ENCODE measurements at regions not wholly inside any gene's neighbourhood (a gene's known extent, or its start where the extent isn't known, plus 50 kb on each side); places are given as distances from the start of the nearest gene placed in this dataset.

- Histone ChIP-seq H3K36me3 (ENCODE audit: control insufficient read depth in 1 of 2, insufficient read depth in 2 of 2, low read length in 2 of 2) (no peaks in the 10 kb centered on the region), H3K9me3 (ENCODE audit: control insufficient read depth in 1 of 2, low read length in 2 of 2) (no peaks in the 10 kb centered on the region), H3K4me1 (ENCODE audit: control insufficient read depth in 1 of 2, insufficient read depth in 2 of 2, low read length in 2 of 2) (no peaks in the 10 kb centered on the region), H3K4me3 (ENCODE audit: low read depth in 1 of 2, low read length in 2 of 2) (no peak overlapping the region), H3K27me3 (ENCODE audit: low read depth, low read length) (no peaks in the 10 kb centered on the region), H3K27ac (ENCODE audit: low read length) (no peak overlapping the region)
Measured at GRCh38 chr14:31932675-31933074, 144.4 kb upstream of the ARHGAP5 start.

GRCh38 chr14:31933716-31934115 lies 143.4 kb upstream of the ARHGAP5 start:
- H3K4me3 ChIP-seq (ENCODE audit: low read depth in 1 of 2, low read length in 2 of 2), result no peak overlapping the region
- no peaks in the 10 kb centered on the region for H3K27me3 ChIP-seq (ENCODE audit: low read depth, low read length)
- H3K36me3 ChIP-seq (ENCODE audit: control insufficient read depth in 1 of 2, insufficient read depth in 2 of 2, low read length in 2 of 2), result no peaks in the 10 kb centered on the region
- no peaks in the 10 kb centered on the region for H3K9me3 ChIP-seq (ENCODE audit: control insufficient read depth in 1 of 2, low read length in 2 of 2)
- H3K27ac ChIP-seq (ENCODE audit: low read length), result no peak overlapping the region
- no peaks in the 10 kb centered on the region for H3K4me1 ChIP-seq (ENCODE audit: control insufficient read depth in 1 of 2, insufficient read depth in 2 of 2, low read length in 2 of 2)

- no peaks in the 10 kb centered on the region for H3K4me1 ChIP-seq (ENCODE audit: control insufficient read depth in 1 of 2, insufficient read depth in 2 of 2, low read length in 2 of 2)
- H3K36me3 ChIP-seq (ENCODE audit: control insufficient read depth in 1 of 2, insufficient read depth in 2 of 2, low read length in 2 of 2), result no peaks in the 10 kb centered on the region
- no peak overlapping the region for H3K27ac ChIP-seq (ENCODE audit: low read length)
- H3K27me3 ChIP-seq (ENCODE audit: low read depth, low read length), result no peaks in the 10 kb centered on the region
- no peak overlapping the region for H3K4me3 ChIP-seq (ENCODE audit: low read depth in 1 of 2, low read length in 2 of 2)
- no peaks in the 10 kb centered on the region for H3K9me3 ChIP-seq (ENCODE audit: control insufficient read depth in 1 of 2, low read length in 2 of 2)
Measured at GRCh38 chr14:31934767-31935266, 142.3 kb upstream of the ARHGAP5 start.

- H3K27ac ChIP-seq (ENCODE audit: low read length), result no peak overlapping the region
- no peaks in the 10 kb centered on the region for H3K4me1 ChIP-seq (ENCODE audit: control insufficient read depth in 1 of 2, insufficient read depth in 2 of 2, low read length in 2 of 2)
- H3K9me3 ChIP-seq (ENCODE audit: control insufficient read depth in 1 of 2, low read length in 2 of 2), result no peaks in the 10 kb centered on the region
- no peaks in the 10 kb centered on the region for H3K36me3 ChIP-seq (ENCODE audit: control insufficient read depth in 1 of 2, insufficient read depth in 2 of 2, low read length in 2 of 2)
- no peaks in the 10 kb centered on the region for H3K27me3 ChIP-seq (ENCODE audit: low read depth, low read length)
- no peak overlapping the region for H3K4me3 ChIP-seq (ENCODE audit: low read depth in 1 of 2, low read length in 2 of 2)
Measured at GRCh38 chr14:31935391-31935790, 141.7 kb upstream of the ARHGAP5 start.

GRCh38 chr14:31936115-31936514 lies 141.0 kb upstream of the ARHGAP5 start:
- Histone ChIP-seq H3K27ac (ENCODE audit: low read length) (no peak overlapping the region), H3K4me1 (ENCODE audit: control insufficient read depth in 1 of 2, insufficient read depth in 2 of 2, low read length in 2 of 2) (no peaks in the 10 kb centered on the region), H3K36me3 (ENCODE audit: control insufficient read depth in 1 of 2, insufficient read depth in 2 of 2, low read length in 2 of 2) (no peaks in the 10 kb centered on the region), H3K27me3 (ENCODE audit: low read depth, low read length) (no peaks in the 10 kb centered on the region), H3K4me3 (ENCODE audit: low read depth in 1 of 2, low read length in 2 of 2) (no peak overlapping the region), H3K9me3 (ENCODE audit: control insufficient read depth in 1 of 2, low read length in 2 of 2) (no peaks in the 10 kb centered on the region)

GRCh38 chr14:31937730-31938346 lies 139.3 kb upstream of the ARHGAP5 start:
- H3K27me3 ChIP-seq (ENCODE audit: low read depth, low read length), result no peaks in the 10 kb centered on the region
- no peaks in the 10 kb centered on the region for H3K9me3 ChIP-seq (ENCODE audit: control insufficient read depth in 1 of 2, low read length in 2 of 2)
- H3K27ac ChIP-seq (ENCODE audit: low read length), result no peak overlapping the region
- no peak overlapping the region for H3K4me3 ChIP-seq (ENCODE audit: low read depth in 1 of 2, low read length in 2 of 2)
- no peaks in the 10 kb centered on the region for H3K36me3 ChIP-seq (ENCODE audit: control insufficient read depth in 1 of 2, insufficient read depth in 2 of 2, low read length in 2 of 2)
- H3K4me1 ChIP-seq (ENCODE audit: control insufficient read depth in 1 of 2, insufficient read depth in 2 of 2, low read length in 2 of 2), result no peaks in the 10 kb centered on the region

- no peaks in the 10 kb centered on the region for H3K9me3 ChIP-seq (ENCODE audit: control insufficient read depth in 1 of 2, low read length in 2 of 2)
- no peak overlapping the region for H3K4me3 ChIP-seq (ENCODE audit: low read depth in 1 of 2, low read length in 2 of 2)
- H3K4me1 ChIP-seq (ENCODE audit: control insufficient read depth in 1 of 2, insufficient read depth in 2 of 2, low read length in 2 of 2), result no peaks in the 10 kb centered on the region
- no peaks in the 10 kb centered on the region for H3K27me3 ChIP-seq (ENCODE audit: low read depth, low read length)
- H3K36me3 ChIP-seq (ENCODE audit: control insufficient read depth in 1 of 2, insufficient read depth in 2 of 2, low read length in 2 of 2), result no peaks in the 10 kb centered on the region
- no peak overlapping the region for H3K27ac ChIP-seq (ENCODE audit: low read length)
Measured at GRCh38 chr14:31939934-31940333, 137.2 kb upstream of the ARHGAP5 start.

- no peaks in the 10 kb centered on the region for H3K27me3 ChIP-seq (ENCODE audit: low read depth, low read length)
- no peaks in the 10 kb centered on the region for H3K4me1 ChIP-seq (ENCODE audit: control insufficient read depth in 1 of 2, insufficient read depth in 2 of 2, low read length in 2 of 2)
- no peak overlapping the region for H3K27ac ChIP-seq (ENCODE audit: low read length)
- H3K9me3 ChIP-seq (ENCODE audit: control insufficient read depth in 1 of 2, low read length in 2 of 2), result no peaks in the 10 kb centered on the region
- H3K4me3 ChIP-seq (ENCODE audit: low read depth in 1 of 2, low read length in 2 of 2), result no peak overlapping the region
- no peaks in the 10 kb centered on the region for H3K36me3 ChIP-seq (ENCODE audit: control insufficient read depth in 1 of 2, insufficient read depth in 2 of 2, low read length in 2 of 2)
Measured at GRCh38 chr14:31941487-31941886, 135.6 kb upstream of the ARHGAP5 start.

GRCh38 chr14:31942166-31942841 lies 134.8 kb upstream of the ARHGAP5 start:
- Histone ChIP-seq H3K4me1 (ENCODE audit: control insufficient read depth in 1 of 2, insufficient read depth in 2 of 2, low read length in 2 of 2) (no peaks in the 10 kb centered on the region), H3K36me3 (ENCODE audit: control insufficient read depth in 1 of 2, insufficient read depth in 2 of 2, low read length in 2 of 2) (no peaks in the 10 kb centered on the region), H3K9me3 (ENCODE audit: control insufficient read depth in 1 of 2, low read length in 2 of 2) (no peaks in the 10 kb centered on the region), H3K4me3 (ENCODE audit: low read depth in 1 of 2, low read length in 2 of 2) (no peak overlapping the region), H3K27ac (ENCODE audit: low read length) (no peak overlapping the region), H3K27me3 (ENCODE audit: low read depth, low read length) (no peaks in the 10 kb centered on the region)

GRCh38 chr14:31943217-31943799 lies 133.8 kb upstream of the ARHGAP5 start:
- Histone ChIP-seq H3K27ac (ENCODE audit: low read length) (no peak overlapping the region), H3K4me3 (ENCODE audit: low read depth in 1 of 2, low read length in 2 of 2) (no peak overlapping the region), H3K9me3 (ENCODE audit: control insufficient read depth in 1 of 2, low read length in 2 of 2) (no peaks in the 10 kb centered on the region), H3K27me3 (ENCODE audit: low read depth, low read length) (no peaks in the 10 kb centered on the region), H3K36me3 (ENCODE audit: control insufficient read depth in 1 of 2, insufficient read depth in 2 of 2, low read length in 2 of 2) (no peaks in the 10 kb centered on the region), H3K4me1 (ENCODE audit: control insufficient read depth in 1 of 2, insufficient read depth in 2 of 2, low read length in 2 of 2) (no peaks in the 10 kb centered on the region)

GRCh38 chr14:31943861-31944255 lies 133.2 kb upstream of the ARHGAP5 start:
- no peaks in the 10 kb centered on the region for H3K36me3 ChIP-seq (ENCODE audit: control insufficient read depth in 1 of 2, insufficient read depth in 2 of 2, low read length in 2 of 2)
- H3K9me3 ChIP-seq (ENCODE audit: control insufficient read depth in 1 of 2, low read length in 2 of 2), result no peaks in the 10 kb centered on the region
- no peaks in the 10 kb centered on the region for H3K4me1 ChIP-seq (ENCODE audit: control insufficient read depth in 1 of 2, insufficient read depth in 2 of 2, low read length in 2 of 2)
- H3K27me3 ChIP-seq (ENCODE audit: low read depth, low read length), result no peaks in the 10 kb centered on the region
- peak overlapping the region in 1 of 2 donors; percentile 14 for H3K4me3 ChIP-seq (ENCODE audit: low read depth in 1 of 2, low read length in 2 of 2)
- peak overlapping the region; percentile 84 for H3K27ac ChIP-seq (ENCODE audit: low read length)

Measured in muscle layer of duodenum (tissue), 2 donors.